ENCODE measurements at regions not wholly inside any gene's neighbourhood (a gene's known extent, or its start where the extent isn't known, plus 50 kb on each side); places are given as distances from the start of the nearest gene placed in this dataset.
"Not testable (repeated sequence)": the region's sequence is repeated elsewhere in the genome, so short reads cannot be mapped to it uniquely, and the experiment has no call there.

DNA sequence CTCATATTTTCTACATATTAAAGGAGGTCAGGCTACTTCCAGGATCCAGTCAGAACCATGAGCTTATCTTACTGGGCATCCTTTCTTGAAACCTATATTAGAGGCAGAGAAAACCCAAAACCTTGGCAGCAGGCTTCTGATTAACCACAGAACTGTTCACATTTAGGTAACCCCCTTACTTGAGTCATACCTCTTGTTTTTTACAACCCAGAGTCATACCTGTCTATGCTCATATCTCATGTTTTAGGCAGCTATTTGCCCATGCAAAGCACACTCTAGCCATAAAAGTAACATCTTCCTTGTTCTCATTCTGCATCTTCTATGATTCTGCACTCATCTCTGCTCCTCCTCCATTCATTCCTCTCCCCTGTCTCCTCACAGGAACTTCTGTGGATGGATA lies 138.0 kb upstream of the SMIM31 start:
- no peak for DNase-seq (ENCODE audit: low read depth in 4 of 4, low spot score in 2 of 4)

GRCh38 chr4:164616961-164617360 lies 137.0 kb upstream of the SMIM31 start:
- no peak for DNase-seq (ENCODE audit: low read depth in 4 of 4, low spot score in 2 of 4)

- no peak for DNase-seq (ENCODE audit: low read depth in 4 of 4, low spot score in 2 of 4)
These were observed 136.5 kb upstream of the SMIM31 start for GRCh38 chr4:164617426-164617825.

GRCh38 chr4:164617911-164618310 lies 136.0 kb upstream of the SMIM31 start:
- no peak for DNase-seq (ENCODE audit: low read depth in 4 of 4, low spot score in 2 of 4)

- no peak for DNase-seq (ENCODE audit: low read depth in 4 of 4, low spot score in 2 of 4)
These were observed 131.9 kb upstream of the SMIM31 start for GRCh38 chr4:164621886-164622521.

DNA sequence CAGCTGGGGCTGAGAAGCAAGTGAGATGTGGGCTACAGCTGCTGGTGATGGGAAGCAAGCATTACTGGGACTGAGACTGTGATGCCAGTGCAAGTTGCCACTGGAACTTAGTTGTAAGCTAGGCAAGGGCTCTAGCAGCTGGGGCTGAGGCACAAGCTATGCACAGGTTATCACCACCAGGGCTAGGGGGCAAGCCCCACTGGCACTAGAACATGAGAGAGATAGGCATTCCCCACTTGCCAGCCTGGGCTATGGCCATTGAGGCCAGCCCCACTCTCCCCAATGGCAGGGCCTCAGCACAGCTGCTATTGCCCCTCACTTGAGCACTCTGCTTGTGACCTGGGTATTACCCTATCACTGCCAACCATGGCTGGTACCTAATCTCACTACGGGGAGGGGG lies 130.8 kb upstream of the SMIM31 start:
- no peak for DNase-seq (ENCODE audit: low read depth in 4 of 4, low spot score in 2 of 4)

DNA sequence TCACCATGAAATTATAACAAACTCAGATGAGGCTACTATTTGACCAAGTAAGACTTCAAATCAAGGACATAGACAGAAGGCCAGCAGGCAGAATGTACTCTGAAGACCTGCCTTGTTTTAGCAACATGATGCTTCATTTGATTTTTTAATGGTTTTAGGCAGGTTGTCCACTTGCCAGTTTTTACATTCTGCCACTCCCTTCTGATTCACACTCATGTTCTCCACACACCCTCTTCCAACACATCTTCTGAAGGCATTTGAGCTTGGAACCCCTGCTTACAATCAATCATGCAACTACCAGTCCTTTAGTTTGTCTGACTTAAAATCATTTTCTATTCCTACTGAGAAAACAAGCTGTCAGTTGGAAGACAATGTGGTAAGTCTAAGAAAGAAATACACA lies 114.9 kb upstream of the SMIM31 start:
- no peak for DNase-seq (ENCODE audit: low read depth in 4 of 4, low spot score in 2 of 4)

GRCh38 chr4:164648151-164648848 lies 105.6 kb upstream of the SMIM31 start:
- DNase-seq (ENCODE audit: low read depth in 4 of 4, low spot score in 2 of 4), result no peak

DNA sequence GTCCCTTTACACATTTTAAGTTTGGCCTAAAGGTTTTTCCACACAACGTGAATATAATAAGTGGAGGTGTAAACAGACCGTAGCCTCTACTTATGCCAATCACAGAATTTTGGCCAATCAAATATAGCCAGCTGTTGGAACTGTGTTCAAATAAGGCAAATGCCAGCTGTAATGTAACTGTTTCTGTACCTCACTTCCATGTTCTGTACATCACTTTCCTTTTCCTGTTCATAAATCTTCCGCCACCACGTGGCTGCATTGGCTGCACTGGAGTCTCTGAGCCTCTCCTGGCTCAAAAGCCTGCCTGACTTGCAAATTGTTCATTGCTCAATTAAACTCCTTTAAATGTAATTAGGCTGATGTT lies 105.1 kb upstream of the SMIM31 start:
- DNase-seq (ENCODE audit: low read depth in 4 of 4, low spot score in 2 of 4), result no peak

GRCh38 chr4:164659765-164660164 lies 94.2 kb upstream of the SMIM31 start:
- DNase-seq (ENCODE audit: low read depth in 4 of 4, low spot score in 2 of 4), result no peak

GRCh38 chr4:164676152-164676551 lies 77.8 kb upstream of the SMIM31 start:
- not testable (repeated sequence) for DNase-seq (ENCODE audit: low read depth in 4 of 4, low spot score in 2 of 4)

DNA sequence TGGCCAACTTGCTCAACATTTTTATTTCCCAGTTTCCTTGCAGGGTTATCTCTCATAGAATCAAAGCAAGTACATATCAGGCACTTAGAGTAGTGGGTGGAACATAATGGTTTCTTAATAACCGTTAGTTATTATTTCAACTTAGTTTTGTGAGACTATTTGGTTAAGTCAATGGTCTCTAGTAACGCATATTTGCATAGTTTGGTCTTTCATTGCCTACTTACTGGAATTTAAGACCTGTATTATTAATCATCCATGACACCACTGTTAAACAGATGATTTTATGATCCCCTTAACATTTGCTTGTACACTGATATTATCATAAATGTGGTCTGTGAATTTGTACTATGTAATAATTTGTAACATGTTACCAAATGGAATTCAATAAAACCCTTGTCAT lies 70.9 kb upstream of the SMIM31 start:
- DNase-seq (ENCODE audit: low read depth in 4 of 4, low spot score in 2 of 4), result no peak

- no peak for DNase-seq (ENCODE audit: low read depth in 4 of 4, low spot score in 2 of 4)
These were observed 58.3 kb upstream of the SMIM31 start for GRCh38 chr4:164695650-164696049.

DNA sequence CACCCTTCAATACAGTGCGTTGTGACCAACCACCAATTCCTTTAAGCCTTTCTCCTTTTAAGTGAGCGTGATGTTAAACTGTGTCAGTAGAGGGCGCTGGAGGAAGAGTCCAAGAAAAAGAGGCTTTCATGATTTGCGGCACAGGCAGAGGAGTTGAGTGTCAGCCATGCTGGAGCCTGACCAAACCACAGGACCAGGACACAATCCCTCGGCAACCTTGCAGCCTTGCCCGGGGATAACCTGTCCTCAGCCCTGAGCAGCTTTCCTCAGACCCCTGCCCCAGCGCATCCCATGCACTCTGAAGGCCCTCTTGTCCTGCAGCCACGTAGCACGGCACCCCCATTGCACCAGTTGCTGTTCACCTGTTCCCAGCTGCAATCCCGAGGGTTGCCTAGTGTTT lies 53.5 kb upstream of the SMIM31 start:
- no peak for DNase-seq (ENCODE audit: low read depth in 4 of 4, low spot score in 2 of 4)

DNA sequence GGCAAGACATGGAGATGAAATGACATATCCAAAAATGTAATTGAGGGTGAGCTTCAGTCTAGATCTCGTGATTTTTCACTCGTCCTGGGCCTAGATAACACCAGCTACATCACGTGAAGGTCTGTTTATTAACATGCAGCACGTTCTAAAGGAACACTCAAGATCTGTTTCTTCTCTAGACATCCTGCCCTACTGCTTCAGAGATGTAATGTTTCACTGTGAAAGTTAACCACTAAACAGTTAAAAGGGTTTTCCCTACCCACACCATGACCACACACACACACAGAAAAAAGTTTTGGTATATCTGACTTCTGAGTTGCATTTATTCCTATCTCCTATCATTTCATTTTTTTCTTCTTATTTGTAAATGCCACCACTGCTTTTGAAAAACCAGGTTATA lies 52.3 kb upstream of the SMIM31 start:
- DNase-seq (ENCODE audit: low read depth in 4 of 4, low spot score in 2 of 4), result no peak
